ENCODE measurements at regions not wholly inside any gene's neighbourhood (a gene's known extent, or its start where the extent isn't known, plus 50 kb on each side); places are given as distances from the start of the nearest gene placed in this dataset.

DNA sequence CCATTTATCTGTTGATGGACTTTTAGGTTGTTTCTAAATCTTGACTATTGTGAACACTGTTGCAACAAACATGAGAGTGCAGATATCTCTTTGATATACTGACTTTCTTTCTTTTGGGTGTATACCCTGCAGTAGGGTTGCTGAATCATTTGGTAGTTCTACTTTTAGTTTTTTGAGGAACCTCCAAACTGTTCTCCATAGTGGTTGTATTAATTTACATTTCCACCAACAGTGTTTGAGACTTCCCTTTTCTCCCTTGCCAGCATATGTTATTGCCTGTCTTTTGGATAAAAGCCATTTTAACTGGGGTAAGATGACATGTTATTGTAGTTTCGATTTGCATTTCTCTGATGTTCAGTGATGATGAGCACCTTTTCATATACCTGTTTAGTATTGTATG is 330.0 kb downstream of the DDX10 start:
- Histone ChIP-seq H3K36me3 (ENCODE audit: control insufficient read depth in 2 of 2, insufficient read depth in 2 of 2, low read length in 1 of 2) (no peaks in the 10 kb centered on the region), H3K9me3 (ENCODE audit: control insufficient read depth in 2 of 2, insufficient read depth in 1 of 2, low read length in 1 of 2) (no peaks in the 10 kb centered on the region), H3K27me3 (ENCODE audit: control insufficient read depth in 2 of 2, insufficient read depth in 1 of 2, low read length in 1 of 2) (no peaks in the 10 kb centered on the region), H3K4me1 (ENCODE audit: control insufficient read depth in 2 of 2, insufficient read depth in 2 of 2, low read length in 2 of 2) (no peaks in the 10 kb centered on the region), H3K4me3 (ENCODE audit: low read length in 2 of 2) (no peak overlapping the region), H3K27ac (ENCODE audit: low read depth in 1 of 2, low read length in 1 of 2) (no peak overlapping the region)
- WGBS, result 5% methylated on average over 1 of the region's 1 CpG
- no peak for DNase-seq (ENCODE audit: low read depth in 6 of 9, low spot score in 9 of 9)

- Histone ChIP-seq H3K9me3 (ENCODE audit: control insufficient read depth in 2 of 2, insufficient read depth in 1 of 2, low read length in 1 of 2) (peaks cover 0 to 5% of the 10 kb centered on the region in 2 donors), H3K4me1 (ENCODE audit: control insufficient read depth in 2 of 2, insufficient read depth in 2 of 2, low read length in 2 of 2) (no peaks in the 10 kb centered on the region)
These were observed 333.0 kb downstream of the DDX10 start for GRCh38 chr11:108997826-108998225.

GRCh38 chr11:109000531-109000930 is 335.7 kb downstream of the DDX10 start:
- H3K27me3 ChIP-seq (ENCODE audit: control insufficient read depth in 2 of 2, insufficient read depth in 1 of 2, low read length in 1 of 2), result no peaks in the 10 kb centered on the region
- no peaks in the 10 kb centered on the region for H3K4me1 ChIP-seq (ENCODE audit: control insufficient read depth in 2 of 2, insufficient read depth in 2 of 2, low read length in 2 of 2)
- H3K4me3 ChIP-seq (ENCODE audit: low read length in 2 of 2), result no peak overlapping the region
- H3K9me3 ChIP-seq (ENCODE audit: control insufficient read depth in 2 of 2, insufficient read depth in 1 of 2, low read length in 1 of 2), result peaks cover 0 to 5% of the 10 kb centered on the region in 2 donors
- WGBS, result 90% methylated on average over 1 of the region's 1 CpG
- no peak for DNase-seq (ENCODE audit: low read depth in 6 of 9, low spot score in 9 of 9)
- no peaks in the 10 kb centered on the region for H3K36me3 ChIP-seq (ENCODE audit: control insufficient read depth in 2 of 2, insufficient read depth in 2 of 2, low read length in 1 of 2)
- no peak overlapping the region for H3K27ac ChIP-seq (ENCODE audit: low read depth in 1 of 2, low read length in 1 of 2)

More at GRCh38 chr11:108997826-108998225, 333.0 kb downstream of the DDX10 start:
- H3K4me3 ChIP-seq (ENCODE audit: low read length in 2 of 2), result no peak overlapping the region
- H3K27me3 ChIP-seq (ENCODE audit: control insufficient read depth in 2 of 2, insufficient read depth in 1 of 2, low read length in 1 of 2), result no peaks in the 10 kb centered on the region
- H3K27ac ChIP-seq (ENCODE audit: low read depth in 1 of 2, low read length in 1 of 2), result no peak overlapping the region
- no peaks in the 10 kb centered on the region for H3K36me3 ChIP-seq (ENCODE audit: control insufficient read depth in 2 of 2, insufficient read depth in 2 of 2, low read length in 1 of 2)
- no peak for DNase-seq (ENCODE audit: low read depth in 6 of 9, low spot score in 9 of 9)

DNA sequence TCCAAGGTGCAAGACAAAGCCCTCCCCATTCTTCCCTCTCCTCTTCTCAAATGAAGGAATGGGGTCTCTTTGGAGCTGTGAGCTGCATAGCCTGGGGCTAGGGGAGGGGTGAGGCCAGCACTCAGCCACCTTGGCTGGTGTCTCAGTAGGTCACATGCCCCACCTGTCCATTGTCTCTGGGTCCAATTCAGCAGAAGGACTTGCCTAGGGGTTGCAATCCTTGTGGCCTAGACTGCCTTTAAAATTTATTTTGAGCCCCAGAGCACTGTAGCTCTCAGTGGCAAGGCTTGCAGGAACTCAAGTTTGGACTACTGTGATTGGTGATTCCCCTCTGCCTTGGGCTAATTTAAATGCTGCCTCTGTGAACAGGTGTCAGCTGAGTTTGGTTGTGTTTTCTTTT is 336.7 kb downstream of the DDX10 start:
- Histone ChIP-seq H3K27ac (ENCODE audit: low read depth in 1 of 2, low read length in 1 of 2) (no peak overlapping the region), H3K27me3 (ENCODE audit: control insufficient read depth in 2 of 2, insufficient read depth in 1 of 2, low read length in 1 of 2) (no peaks in the 10 kb centered on the region), H3K9me3 (ENCODE audit: control insufficient read depth in 2 of 2, insufficient read depth in 1 of 2, low read length in 1 of 2) (peaks cover 0 to 5% of the 10 kb centered on the region in 2 donors), H3K4me3 (ENCODE audit: low read length in 2 of 2) (no peak overlapping the region), H3K4me1 (ENCODE audit: control insufficient read depth in 2 of 2, insufficient read depth in 2 of 2, low read length in 2 of 2) (no peaks in the 10 kb centered on the region), H3K36me3 (ENCODE audit: control insufficient read depth in 2 of 2, insufficient read depth in 2 of 2, low read length in 1 of 2) (no peaks in the 10 kb centered on the region)
- no peak for DNase-seq (ENCODE audit: low read depth in 6 of 9, low spot score in 9 of 9)

DNA sequence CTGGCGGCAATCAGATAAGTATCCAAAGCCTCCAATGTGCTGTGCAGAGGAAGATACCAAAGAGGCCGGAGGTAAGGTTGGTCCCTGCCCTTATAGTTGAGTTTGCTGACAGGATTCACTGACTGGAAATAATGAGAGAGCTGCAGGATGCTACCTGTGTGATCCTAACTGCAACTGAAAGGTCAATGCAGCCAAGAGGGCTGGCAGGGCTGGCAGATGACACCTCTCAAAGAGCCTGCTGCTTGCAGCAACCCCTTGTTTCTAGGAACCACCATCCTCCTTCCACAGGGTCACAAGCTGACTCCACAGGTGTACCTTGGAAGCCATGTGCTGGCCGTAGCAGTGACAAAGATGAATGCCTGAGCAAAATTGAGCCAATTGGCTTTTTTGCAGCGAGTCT is 348.1 kb downstream of the DDX10 start:
- H3K36me3 ChIP-seq (ENCODE audit: control insufficient read depth in 2 of 2, insufficient read depth in 2 of 2, low read length in 1 of 2), result no peaks in the 10 kb centered on the region
- no peak overlapping the region for H3K4me3 ChIP-seq (ENCODE audit: low read length in 2 of 2)
- no peaks in the 10 kb centered on the region for H3K27me3 ChIP-seq (ENCODE audit: control insufficient read depth in 2 of 2, insufficient read depth in 1 of 2, low read length in 1 of 2)
- 95% methylated on average over 4 of the region's 4 CpGs for WGBS
- no peaks in the 10 kb centered on the region for H3K4me1 ChIP-seq (ENCODE audit: control insufficient read depth in 2 of 2, insufficient read depth in 2 of 2, low read length in 2 of 2)
- DNase-seq (ENCODE audit: low read depth in 6 of 9, low spot score in 9 of 9), result no peak
- H3K9me3 ChIP-seq (ENCODE audit: control insufficient read depth in 2 of 2, insufficient read depth in 1 of 2, low read length in 1 of 2), result no peaks in the 10 kb centered on the region
- H3K27ac ChIP-seq (ENCODE audit: low read depth in 1 of 2, low read length in 1 of 2), result no peak overlapping the region

- Histone ChIP-seq H3K4me3 (ENCODE audit: low read length in 2 of 2) (no peak overlapping the region), H3K27ac (ENCODE audit: low read depth in 1 of 2, low read length in 1 of 2) (no peak overlapping the region), H3K4me1 (ENCODE audit: control insufficient read depth in 2 of 2, insufficient read depth in 2 of 2, low read length in 2 of 2) (no peaks in the 10 kb centered on the region), H3K36me3 (ENCODE audit: control insufficient read depth in 2 of 2, insufficient read depth in 2 of 2, low read length in 1 of 2) (no peaks in the 10 kb centered on the region), H3K9me3 (ENCODE audit: control insufficient read depth in 2 of 2, insufficient read depth in 1 of 2, low read length in 1 of 2) (no peaks in the 10 kb centered on the region), H3K27me3 (ENCODE audit: control insufficient read depth in 2 of 2, insufficient read depth in 1 of 2, low read length in 1 of 2) (no peaks in the 10 kb centered on the region)
- no peak for DNase-seq (ENCODE audit: low read depth in 6 of 9, low spot score in 9 of 9)
- WGBS, result 97% methylated on average over 5 of the region's 5 CpGs
These were observed 350.4 kb downstream of the DDX10 start for GRCh38 chr11:109015283-109015682.

- 41% methylated on average over 1 of the region's 1 CpG for WGBS
- Histone ChIP-seq H3K4me3 (ENCODE audit: low read length in 2 of 2) (no peak overlapping the region), H3K27ac (ENCODE audit: low read depth in 1 of 2, low read length in 1 of 2) (no peak overlapping the region), H3K9me3 (ENCODE audit: control insufficient read depth in 2 of 2, insufficient read depth in 1 of 2, low read length in 1 of 2) (no peaks in the 10 kb centered on the region), H3K27me3 (ENCODE audit: control insufficient read depth in 2 of 2, insufficient read depth in 1 of 2, low read length in 1 of 2) (no peaks in the 10 kb centered on the region), H3K36me3 (ENCODE audit: control insufficient read depth in 2 of 2, insufficient read depth in 2 of 2, low read length in 1 of 2) (no peaks in the 10 kb centered on the region), H3K4me1 (ENCODE audit: control insufficient read depth in 2 of 2, insufficient read depth in 2 of 2, low read length in 2 of 2) (no peaks in the 10 kb centered on the region)
- no peak for DNase-seq (ENCODE audit: low read depth in 6 of 9, low spot score in 9 of 9)
These were observed 351.9 kb downstream of the DDX10 start for GRCh38 chr11:109016724-109017123.

DNA sequence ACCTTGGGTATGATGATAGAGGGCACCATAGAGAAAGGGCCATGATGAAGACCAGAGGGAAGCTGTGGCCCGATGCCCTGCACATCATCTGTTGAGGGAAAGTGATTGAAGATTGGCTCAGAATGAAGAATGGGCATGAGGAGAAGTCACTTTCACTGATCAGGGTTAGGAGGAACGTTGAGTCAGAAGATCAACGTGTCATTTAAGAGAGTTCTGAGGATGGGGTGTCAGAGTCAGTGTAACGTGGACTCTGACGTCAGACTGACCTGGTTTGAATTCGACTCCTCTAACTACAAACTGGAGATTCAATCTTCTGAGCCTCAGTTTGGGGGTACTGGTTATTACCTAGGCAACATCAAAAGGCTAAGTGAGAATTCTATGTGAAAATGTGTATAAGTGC is 352.6 kb downstream of the DDX10 start:
- no peak overlapping the region for H3K4me3 ChIP-seq (ENCODE audit: low read length in 2 of 2)

DNA sequence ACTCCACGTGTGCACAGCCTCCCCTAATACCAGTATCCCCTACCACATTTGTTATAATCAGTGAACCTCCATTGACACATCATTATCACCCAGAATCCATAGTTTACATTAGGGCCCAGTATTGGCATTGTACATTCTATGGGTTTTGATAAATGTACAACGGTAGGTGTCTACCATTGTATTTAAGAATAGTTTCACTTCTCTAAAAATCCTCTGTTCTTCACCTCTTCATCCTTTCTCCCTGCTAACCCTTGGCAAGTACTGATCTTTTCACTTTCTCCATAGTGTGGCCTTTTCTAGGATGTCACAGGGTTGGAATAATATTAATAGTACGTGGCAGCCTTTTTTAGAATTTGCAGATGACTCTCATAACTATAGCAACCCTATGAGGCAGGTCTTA is 353.8 kb downstream of the DDX10 start:
- Histone ChIP-seq H3K4me1 (ENCODE audit: control insufficient read depth in 2 of 2, insufficient read depth in 2 of 2, low read length in 2 of 2) (no peaks in the 10 kb centered on the region), H3K27me3 (ENCODE audit: control insufficient read depth in 2 of 2, insufficient read depth in 1 of 2, low read length in 1 of 2) (no peaks in the 10 kb centered on the region)
- 78% methylated on average over 3 of the region's 3 CpGs for WGBS

More for the DNA sequence above, 352.6 kb downstream of the DDX10 start:
- H3K36me3 ChIP-seq (ENCODE audit: control insufficient read depth in 2 of 2, insufficient read depth in 2 of 2, low read length in 1 of 2), result no peaks in the 10 kb centered on the region
- H3K4me1 ChIP-seq (ENCODE audit: control insufficient read depth in 2 of 2, insufficient read depth in 2 of 2, low read length in 2 of 2), result no peaks in the 10 kb centered on the region
- no peaks in the 10 kb centered on the region for H3K9me3 ChIP-seq (ENCODE audit: control insufficient read depth in 2 of 2, insufficient read depth in 1 of 2, low read length in 1 of 2)
- no peaks in the 10 kb centered on the region for H3K27me3 ChIP-seq (ENCODE audit: control insufficient read depth in 2 of 2, insufficient read depth in 1 of 2, low read length in 1 of 2)
- 96% methylated on average over 6 of the region's 6 CpGs for WGBS
- no peak overlapping the region for H3K27ac ChIP-seq (ENCODE audit: low read depth in 1 of 2, low read length in 1 of 2)
- no peak for DNase-seq (ENCODE audit: low read depth in 6 of 9, low spot score in 9 of 9)

GRCh38 chr11:109019342-109019936 is 354.6 kb downstream of the DDX10 start:
- H3K9me3 ChIP-seq (ENCODE audit: control insufficient read depth in 2 of 2, insufficient read depth in 1 of 2, low read length in 1 of 2), result no peaks in the 10 kb centered on the region

More for the DNA sequence above, 353.8 kb downstream of the DDX10 start:
- no peak for DNase-seq (ENCODE audit: low read depth in 6 of 9, low spot score in 9 of 9)
- Histone ChIP-seq H3K9me3 (ENCODE audit: control insufficient read depth in 2 of 2, insufficient read depth in 1 of 2, low read length in 1 of 2) (no peaks in the 10 kb centered on the region), H3K4me3 (ENCODE audit: low read length in 2 of 2) (no peak overlapping the region), H3K27ac (ENCODE audit: low read depth in 1 of 2, low read length in 1 of 2) (no peak overlapping the region), H3K36me3 (ENCODE audit: control insufficient read depth in 2 of 2, insufficient read depth in 2 of 2, low read length in 1 of 2) (no peaks in the 10 kb centered on the region)

More at GRCh38 chr11:109019342-109019936, 354.6 kb downstream of the DDX10 start:
- Histone ChIP-seq H3K4me1 (ENCODE audit: control insufficient read depth in 2 of 2, insufficient read depth in 2 of 2, low read length in 2 of 2) (no peaks in the 10 kb centered on the region), H3K4me3 (ENCODE audit: low read length in 2 of 2) (no peak overlapping the region), H3K27me3 (ENCODE audit: control insufficient read depth in 2 of 2, insufficient read depth in 1 of 2, low read length in 1 of 2) (no peaks in the 10 kb centered on the region), H3K27ac (ENCODE audit: low read depth in 1 of 2, low read length in 1 of 2) (no peak overlapping the region), H3K36me3 (ENCODE audit: control insufficient read depth in 2 of 2, insufficient read depth in 2 of 2, low read length in 1 of 2) (no peaks in the 10 kb centered on the region)
- DNase-seq (ENCODE audit: low read depth in 6 of 9, low spot score in 9 of 9), result no peak
- WGBS, result 96% methylated on average over 7 of the region's 7 CpGs

All from thymus (tissue), 11 donors.